ENCODE measurements at regions not wholly inside any gene's neighbourhood (a gene's known extent, or its start where the extent isn't known, plus 50 kb on each side); places are given as distances from the start of the nearest gene placed in this dataset.

DNA sequence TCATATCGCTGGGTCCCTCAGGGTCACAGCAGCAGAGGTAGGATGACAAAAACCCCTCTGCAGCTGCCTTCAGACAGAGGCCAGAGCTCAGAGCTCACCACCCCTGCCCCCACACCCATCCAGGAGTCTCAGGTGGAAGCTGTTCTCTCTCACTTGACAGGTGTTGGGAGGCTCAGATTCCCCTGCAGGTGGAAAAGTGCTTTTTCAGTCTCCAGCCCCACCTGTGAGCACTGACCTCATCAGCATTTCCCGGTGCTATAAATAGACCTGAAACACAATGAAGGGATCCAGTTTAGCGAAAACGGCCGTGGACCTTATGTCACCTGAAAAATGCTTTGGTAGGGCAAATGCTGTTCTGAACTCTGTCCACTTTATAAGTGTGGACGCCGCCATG, 254.9 kb downstream of the NDUFA10 start:
- no peak overlapping the region for H3K4me3 ChIP-seq
- intact Hi-C loops (cut with DNase I): no loop called here
- TF ChIP-seq POLR2A (IDR thresholded peaks at IDR 0.05) (no peak), CTCF (IDR thresholded peaks at IDR 0.05) (no peak), POLR2AphosphoS5 (IDR thresholded peaks at IDR 0.05) (no peak)
- H3K27me3 ChIP-seq (replicated peaks; ENCODE audit: insufficient read depth): no peaks in the 10 kb centered on the region
- H3K27ac ChIP-seq: no peak overlapping the region
- H3K4me1 ChIP-seq (replicated peaks): no peaks in the 10 kb centered on the region
- H3K36me3 ChIP-seq: no peaks in the 10 kb centered on the region
- 64% methylated on average over 7 of the region's 7 CpGs for WGBS
- H3K9me3 ChIP-seq: no peaks in the 10 kb centered on the region
- DNase-seq (ENCODE audit: low spot score): no peak

DNA sequence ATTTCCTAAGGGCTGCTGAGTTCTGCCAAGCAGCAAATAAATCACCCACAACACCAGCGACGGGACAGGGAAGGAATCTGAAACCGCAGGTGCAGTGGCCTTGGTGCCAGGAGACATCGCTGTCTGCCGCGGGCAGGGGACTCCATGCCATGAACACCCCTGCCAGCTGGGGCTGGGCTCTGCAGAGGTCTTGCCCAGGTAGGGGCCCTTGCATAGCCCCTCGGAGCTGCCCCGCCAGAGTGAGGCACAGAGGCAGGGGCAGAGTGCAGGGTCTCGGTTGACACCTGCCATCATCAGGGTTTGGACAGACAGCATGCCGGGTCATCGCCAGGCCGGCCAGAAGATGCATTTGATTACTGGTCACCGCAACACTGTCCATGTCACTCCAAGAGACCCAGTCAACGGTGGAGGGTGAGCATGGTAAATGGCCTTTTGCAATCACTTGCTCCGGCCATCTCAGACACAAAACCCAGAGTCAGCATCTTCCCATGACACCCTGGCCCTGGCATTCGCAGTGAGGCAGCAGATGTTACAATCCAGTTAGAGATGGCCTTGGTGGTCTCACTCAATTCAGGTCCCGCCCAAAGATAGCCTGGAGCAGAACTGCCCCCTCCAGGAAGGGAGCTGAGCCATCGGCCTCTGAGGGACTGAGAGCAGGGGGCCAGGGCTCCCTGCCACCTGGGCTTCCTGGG, 255.4 kb downstream of the NDUFA10 start:
- 59% methylated on average over 18 of the region's 18 CpGs for WGBS
- Histone ChIP-seq H3K27me3 (replicated peaks; ENCODE audit: insufficient read depth) (no peaks in the 10 kb centered on the region), H3K27ac (no peak overlapping the region), H3K36me3 (no peaks in the 10 kb centered on the region), H3K9me3 (no peaks in the 10 kb centered on the region), H3K4me1 (replicated peaks) (no peaks in the 10 kb centered on the region), H3K4me3 (no peak overlapping the region)
- no peak for TF ChIP-seq POLR2A (IDR thresholded peaks at IDR 0.05)
- peak; percentile 39 for TF ChIP-seq POLR2AphosphoS5 (IDR thresholded peaks at IDR 0.05)
- TF ChIP-seq CTCF (IDR thresholded peaks at IDR 0.05): no peak
- intact Hi-C loops (cut with DNase I): no loop called here
- DNase-seq (ENCODE audit: low spot score): peak; percentile 21

GRCh38 chr2:239768907-239769553, 256.1 kb downstream of the NDUFA10 start:
- intact Hi-C loops (cut with DNase I): no loop called here
- no peak for DNase-seq (ENCODE audit: low spot score)
- H3K4me3 ChIP-seq: no peak overlapping the region
- H3K27ac ChIP-seq: no peak overlapping the region
- no peaks in the 10 kb centered on the region for H3K27me3 ChIP-seq (replicated peaks; ENCODE audit: insufficient read depth)
- no peaks in the 10 kb centered on the region for H3K9me3 ChIP-seq
- TF ChIP-seq CTCF (IDR thresholded peaks at IDR 0.05): no peak
- no peak for TF ChIP-seq POLR2A (IDR thresholded peaks at IDR 0.05)
- no peak for TF ChIP-seq POLR2AphosphoS5 (IDR thresholded peaks at IDR 0.05)
- H3K36me3 ChIP-seq: no peaks in the 10 kb centered on the region
- 51% methylated on average over 10 of the region's 10 CpGs for WGBS
- no peaks in the 10 kb centered on the region for H3K4me1 ChIP-seq (replicated peaks)

DNA sequence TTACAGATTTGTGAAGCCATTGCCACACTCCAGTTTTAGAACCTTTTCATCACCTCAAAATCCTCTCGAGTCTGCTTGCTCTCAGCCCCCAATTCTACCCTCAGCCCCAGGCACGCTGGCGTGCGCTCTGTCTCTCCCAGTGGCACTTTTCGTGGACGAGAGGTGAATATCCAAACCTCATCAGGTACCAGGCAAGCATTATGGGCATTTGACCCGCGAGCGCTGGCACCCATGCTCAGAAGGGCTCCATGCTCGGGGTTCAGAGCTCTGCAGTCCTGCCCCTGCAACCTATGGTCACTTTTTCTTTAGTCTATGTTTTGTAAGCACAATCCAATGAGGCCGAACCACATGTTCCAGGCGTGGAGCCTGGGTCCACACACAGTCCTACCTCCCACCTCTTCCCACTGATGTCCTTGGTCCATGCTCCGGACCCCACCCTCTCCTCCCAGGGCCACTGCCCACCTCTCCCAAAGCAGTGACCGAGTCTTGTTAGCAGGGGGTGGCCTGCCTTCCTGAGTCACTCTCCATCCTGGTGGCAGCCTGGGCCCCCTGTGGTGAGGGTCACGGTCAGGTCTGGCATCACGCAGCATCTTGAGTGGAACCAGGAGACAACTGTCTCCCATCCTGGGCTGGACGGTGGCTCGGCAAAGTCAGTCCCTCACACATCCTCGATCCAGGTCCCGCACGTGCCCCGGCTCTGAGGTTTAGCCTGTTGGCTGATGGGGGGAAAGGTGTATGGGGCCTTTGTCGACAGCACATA, 256.9 kb downstream of the NDUFA10 start:
- Histone ChIP-seq H3K4me1 (replicated peaks) (no peaks in the 10 kb centered on the region), H3K27ac (no peak overlapping the region), H3K4me3 (no peak overlapping the region), H3K36me3 (no peaks in the 10 kb centered on the region), H3K27me3 (replicated peaks; ENCODE audit: insufficient read depth) (no peaks in the 10 kb centered on the region), H3K9me3 (no peaks in the 10 kb centered on the region)
- 95% methylated on average over 23 of the region's 23 CpGs for WGBS
- DNase-seq (ENCODE audit: low spot score): no peak
- intact Hi-C loops (cut with DNase I): no loop called here
- TF ChIP-seq POLR2AphosphoS5 (IDR thresholded peaks at IDR 0.05): no peak
- no peak for TF ChIP-seq CTCF (IDR thresholded peaks at IDR 0.05)
